ENCODE measurements at regions not wholly inside any gene's neighbourhood (a gene's known extent, or its start where the extent isn't known, plus 50 kb on each side); places are given as distances from the start of the nearest gene placed in this dataset.

- H3K9me3 ChIP-seq, result no peaks in the 10 kb centered on the region
- TF ChIP-seq POLR2A (IDR thresholded peaks at IDR 0.05), result no peak
- no peak for TF ChIP-seq CTCF (IDR thresholded peaks at IDR 0.05)
- H3K4me1 ChIP-seq, result no peaks in the 10 kb centered on the region
- no peak overlapping the region for H3K4me3 ChIP-seq
- DNase-seq, result no peak
- H3K36me3 ChIP-seq, result no peaks in the 10 kb centered on the region
- intact Hi-C loops (cut with DNase I), result no loop called here
- no peak overlapping the region for H3K27ac ChIP-seq
- 71 to 90% methylated on average over 3 of the region's 4 CpGs for WGBS, 2 donors
- peaks cover 0 to 19% (median 0%) of the 10 kb centered on the region in 4 donors for H3K27me3 ChIP-seq
Measured at GRCh38 chr20:22504829-22505377, 79.5 kb downstream of the FOXA2 start.

GRCh38 chr20:22503577-22503976 is 80.8 kb downstream of the FOXA2 start:
- no peak for DNase-seq
- TF ChIP-seq POLR2A (IDR thresholded peaks at IDR 0.05), result no peak
- no peak for TF ChIP-seq CTCF (IDR thresholded peaks at IDR 0.05)
- Histone ChIP-seq H3K27me3 (peaks cover 0 to 25% (median 0%) of the 10 kb centered on the region in 4 donors), H3K4me1 (no peaks in the 10 kb centered on the region), H3K36me3 (no peaks in the 10 kb centered on the region), H3K9me3 (no peaks in the 10 kb centered on the region), H3K27ac (no peak overlapping the region), H3K4me3 (no peak overlapping the region)
- 80% methylated on average over 4 of the region's 4 CpGs for WGBS, 2 donors
- intact Hi-C loops (cut with DNase I), result no loop called here

GRCh38 chr20:22502731-22503191 is 81.6 kb downstream of the FOXA2 start:
- intact Hi-C loops (cut with DNase I), result no loop called here
- no peak overlapping the region for H3K27ac ChIP-seq

GRCh38 chr20:22501566-22502344 is 82.6 kb downstream of the FOXA2 start:
- Histone ChIP-seq H3K36me3 (no peaks in the 10 kb centered on the region), H3K27ac (no peak overlapping the region), H3K4me1 (no peaks in the 10 kb centered on the region), H3K27me3 (peaks cover 0 to 17% (median 0%) of the 10 kb centered on the region in 4 donors), H3K4me3 (no peak overlapping the region), H3K9me3 (no peaks in the 10 kb centered on the region)
- WGBS, 2 donors, result 73 to 82% methylated on average over 9 to 10 of the region's 11 CpGs
- intact Hi-C loops (cut with DNase I), result no loop called here
- TF ChIP-seq POLR2A (IDR thresholded peaks at IDR 0.05), result no peak
- TF ChIP-seq CTCF (IDR thresholded peaks at IDR 0.05), result no peak
- no peak for DNase-seq

More at GRCh38 chr20:22502731-22503191, 81.6 kb downstream of the FOXA2 start:
- Histone ChIP-seq H3K4me3 (no peak overlapping the region), H3K9me3 (no peaks in the 10 kb centered on the region), H3K36me3 (no peaks in the 10 kb centered on the region), H3K27me3 (peaks cover 0 to 16% (median 0%) of the 10 kb centered on the region in 4 donors), H3K4me1 (no peaks in the 10 kb centered on the region)
- TF ChIP-seq POLR2A (IDR thresholded peaks at IDR 0.05) (no peak), CTCF (IDR thresholded peaks at IDR 0.05) (no peak)
- no peak for DNase-seq
- WGBS, 2 donors, result 60 to 77% methylated on average over 10 of the region's 10 CpGs

GRCh38 chr20:22501034-22501433 is 83.3 kb downstream of the FOXA2 start:
- TF ChIP-seq CTCF (IDR thresholded peaks at IDR 0.05) (no peak), POLR2A (IDR thresholded peaks at IDR 0.05) (no peak)
- Histone ChIP-seq H3K36me3 (no peaks in the 10 kb centered on the region), H3K4me1 (no peaks in the 10 kb centered on the region), H3K27me3 (peaks cover 0 to 18% (median 0%) of the 10 kb centered on the region in 4 donors), H3K4me3 (no peak overlapping the region), H3K9me3 (no peaks in the 10 kb centered on the region), H3K27ac (no peak overlapping the region)
- no peak for DNase-seq
- intact Hi-C loops (cut with DNase I), result no loop called here
